GM18517 (cell line): ENCODE measurements at regions not wholly inside any gene's neighbourhood (a gene's known extent, or its start where the extent isn't known, plus 50 kb on each side); places are given as distances from the start of the nearest gene placed in this dataset.
A peak's percentile ranks its signal among the peaks of the same experiment; 100 is the strongest.

Experiments
- ATAC-seq: cut with Tn5 transposase; IDR thresholded peaks from one replicate; pipeline ENCODE4 v1.9.1; 2021; ENCODE audit warnings: mild to moderate bottlenecking, moderate library complexity; ENCODE audit not compliant: unreplicated experiment

GRCh38 chr13:62625214-62625881 is 1209.7 kb upstream of the PCDH20 start:
- ATAC-seq: no peak

DNA sequence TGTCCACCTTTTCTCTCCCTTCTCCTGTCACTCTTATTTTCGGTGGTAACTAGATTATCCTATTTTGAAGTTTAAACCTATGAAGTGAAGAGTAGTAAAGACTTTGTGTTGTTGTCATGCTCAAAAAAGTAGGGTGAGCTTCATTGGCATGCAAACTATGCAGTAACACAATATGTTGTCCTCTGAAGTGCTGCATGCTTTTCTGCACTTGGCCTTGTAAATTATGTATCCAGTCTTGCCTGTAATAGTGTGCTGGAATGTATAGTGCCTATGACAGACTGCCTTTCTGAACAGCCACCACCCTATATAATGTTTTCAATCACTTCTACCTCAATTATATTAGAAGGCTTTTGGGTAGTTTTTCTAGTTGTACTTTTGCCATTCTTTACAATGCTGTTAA is 1198.2 kb upstream of the PCDH20 start:
- no peak for ATAC-seq

DNA sequence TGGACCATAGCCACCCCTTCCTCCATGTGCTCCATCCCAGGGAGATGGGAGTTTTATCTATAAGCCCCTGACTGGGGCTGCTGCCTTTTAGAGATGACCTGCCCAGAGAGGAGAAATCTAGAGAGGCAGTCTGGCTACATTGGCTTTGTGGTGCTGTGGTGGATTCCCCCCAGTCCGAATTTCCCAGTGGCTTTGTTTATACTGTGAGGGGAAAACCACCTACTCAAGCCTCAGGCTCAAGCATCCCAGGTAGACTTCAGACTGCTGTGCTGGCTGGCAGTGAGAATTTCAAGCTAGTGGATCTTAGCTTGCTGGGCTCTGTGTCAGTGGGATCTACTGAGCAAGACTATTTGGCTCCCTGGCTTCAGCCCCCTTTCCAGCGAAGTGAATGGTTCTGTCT is 1195.7 kb upstream of the PCDH20 start:
- no peak for ATAC-seq

DNA sequence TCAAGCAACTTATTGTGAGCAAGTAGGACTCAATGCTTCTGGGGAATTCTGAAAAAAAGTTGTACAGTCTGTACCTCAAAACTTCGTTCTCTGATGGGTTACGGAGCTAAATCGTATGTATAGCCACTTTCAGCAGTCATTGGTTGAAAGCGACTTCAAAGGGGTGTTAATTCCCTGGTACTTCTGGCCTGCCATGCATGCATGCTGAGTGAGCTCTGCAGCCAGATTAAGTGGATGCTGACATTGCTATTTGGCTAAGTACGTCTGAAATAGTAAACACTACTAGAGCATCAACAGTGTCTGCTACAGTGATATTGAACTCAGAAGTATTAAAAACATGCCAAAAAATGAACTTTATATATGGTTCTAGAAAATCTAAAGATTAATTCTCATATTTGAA is 1183.1 kb upstream of the PCDH20 start:
- ATAC-seq: no peak

GRCh38 chr13:62595976-62596375 is 1180.3 kb upstream of the PCDH20 start:
- no peak for ATAC-seq

DNA sequence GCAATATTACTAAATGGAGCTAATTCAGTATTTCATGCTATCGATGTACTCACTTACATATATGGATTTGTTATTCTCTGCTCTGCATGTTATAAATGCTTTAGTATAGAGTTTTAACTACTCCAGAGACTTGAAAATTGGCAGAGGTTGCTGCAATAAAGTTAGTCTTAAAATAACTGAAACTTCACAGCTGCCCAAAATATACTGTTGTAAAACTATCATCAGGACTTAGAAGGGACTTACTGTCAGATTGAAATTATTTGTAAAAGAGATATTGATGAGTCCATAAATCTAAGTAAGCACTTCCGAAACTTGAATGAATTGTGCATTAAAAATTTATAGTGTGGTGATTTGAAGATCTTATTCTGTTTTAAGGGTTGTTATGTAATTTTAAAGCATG is 1178.2 kb upstream of the PCDH20 start:
- ATAC-seq: no peak

DNA sequence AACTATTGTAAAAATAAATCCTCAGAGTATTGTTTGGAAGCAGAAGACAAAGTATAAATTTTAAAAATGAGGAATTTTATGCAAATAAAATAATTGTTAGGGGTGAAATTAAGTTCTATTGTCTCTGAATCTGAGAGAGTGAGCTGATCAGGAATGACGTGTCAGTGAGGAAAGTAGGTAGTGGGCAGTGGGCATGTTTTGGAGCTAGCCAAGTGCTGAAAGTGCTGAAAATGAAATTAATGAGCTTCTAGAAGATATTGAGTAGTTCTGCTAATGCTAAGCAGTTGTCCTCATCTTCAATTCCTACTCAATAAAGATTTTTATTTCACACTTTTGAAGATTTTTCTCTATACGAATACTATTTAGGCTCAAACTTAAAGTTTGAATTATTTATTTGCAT is 1167.8 kb upstream of the PCDH20 start:
- no peak for ATAC-seq

GRCh38 chr13:62578402-62578801 is 1162.8 kb upstream of the PCDH20 start:
- ATAC-seq: no peak

- no peak for ATAC-seq
These were observed 1149.1 kb upstream of the PCDH20 start for GRCh38 chr13:62564770-62565169.

GRCh38 chr13:62563251-62563650 is 1147.6 kb upstream of the PCDH20 start:
- no peak for ATAC-seq

DNA sequence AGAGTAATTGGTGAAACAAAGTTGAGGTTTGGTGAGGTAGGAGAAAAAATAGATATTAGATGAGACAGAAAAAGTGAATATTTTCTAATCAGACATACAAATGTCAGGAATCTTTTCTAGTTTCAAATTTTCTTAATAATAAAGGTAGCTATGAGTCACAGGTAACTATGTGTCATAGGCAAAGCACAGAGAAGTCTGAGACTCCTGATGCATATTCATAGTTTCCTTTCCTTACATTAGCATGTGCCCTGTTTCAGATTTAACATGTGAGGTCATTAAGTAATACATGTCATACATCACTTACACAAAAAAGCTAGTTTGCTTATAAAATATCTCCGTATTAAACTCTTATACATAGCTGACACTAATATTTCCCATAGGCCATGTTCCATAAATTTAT is 1141.3 kb upstream of the PCDH20 start:
- ATAC-seq: no peak

DNA sequence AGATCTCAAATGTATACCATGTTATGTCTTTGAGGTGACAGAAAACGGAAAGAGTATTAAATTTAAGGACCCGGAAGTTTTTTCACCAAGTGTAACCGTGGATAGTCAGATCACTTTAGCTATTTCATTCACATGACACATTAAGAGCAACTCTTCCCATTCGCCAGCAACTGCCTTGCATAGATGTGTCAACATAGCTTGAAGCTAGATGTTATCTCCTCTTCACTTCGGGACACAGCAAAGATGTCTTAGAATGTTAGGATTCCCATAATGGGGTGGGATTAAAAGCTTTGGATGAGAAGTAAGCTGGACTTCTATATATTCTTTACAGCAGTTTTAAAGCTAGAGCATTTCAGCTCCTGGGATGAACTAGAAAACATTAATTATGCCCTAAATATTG is 1135.9 kb upstream of the PCDH20 start:
- no peak for ATAC-seq

DNA sequence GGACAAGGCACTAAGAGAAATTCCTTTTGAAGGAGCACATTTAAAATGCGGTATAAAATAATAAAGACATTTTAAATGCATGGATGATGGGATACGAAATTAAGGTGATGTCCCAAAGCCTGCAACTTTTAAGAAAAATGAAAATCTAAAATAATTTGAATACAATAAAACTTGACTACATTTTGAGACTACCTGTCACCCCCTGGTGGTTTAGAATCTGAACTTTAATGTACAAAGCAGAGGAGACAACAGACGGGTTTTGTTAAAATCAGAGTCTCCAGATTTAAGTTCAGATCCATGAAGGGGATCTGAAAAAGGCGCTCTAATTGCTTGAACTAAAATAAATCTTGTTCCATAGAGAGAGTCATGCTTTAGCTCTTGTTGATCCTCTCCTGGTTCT is 1129.3 kb upstream of the PCDH20 start:
- no peak for ATAC-seq

- no peak for ATAC-seq
These were observed 1121.9 kb upstream of the PCDH20 start for GRCh38 chr13:62537593-62537992.

DNA sequence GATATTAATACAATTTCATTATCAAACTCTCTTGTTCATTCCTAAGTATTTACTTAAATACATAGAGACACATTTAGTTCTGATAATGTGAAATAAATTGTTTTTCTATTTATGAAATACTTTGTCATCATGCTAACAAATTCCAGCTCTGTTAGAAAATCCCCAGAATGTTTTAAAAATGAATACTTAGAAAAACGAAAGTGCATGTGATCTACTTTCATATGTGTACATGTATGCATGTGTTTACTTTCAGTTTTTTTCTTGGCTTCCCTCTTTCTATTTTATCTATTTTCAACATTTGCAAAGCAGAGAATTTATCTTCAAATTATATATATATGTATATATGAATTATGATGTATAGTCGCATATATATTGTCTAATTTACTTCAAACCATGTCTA is 1110.0 kb upstream of the PCDH20 start:
- no peak for ATAC-seq

DNA sequence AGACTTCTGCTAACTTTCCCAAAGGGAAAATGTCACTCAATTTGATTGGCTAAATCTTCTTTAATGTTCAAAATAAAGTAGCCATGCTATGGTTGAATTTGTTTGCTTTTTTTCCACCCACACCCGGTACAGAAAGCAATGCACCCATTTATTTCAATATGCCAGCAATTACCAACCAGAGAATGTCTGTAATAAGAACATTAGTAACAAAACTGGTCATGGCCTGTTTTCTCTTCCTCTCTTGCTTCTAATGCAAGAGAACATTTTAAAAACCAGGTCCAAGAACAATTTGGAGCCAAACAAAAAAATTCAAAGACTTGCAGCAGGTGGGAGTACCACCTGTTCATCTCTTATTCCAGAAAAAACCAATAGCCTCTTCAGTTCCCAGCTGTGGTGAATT is 1108.8 kb upstream of the PCDH20 start:
- peak; percentile 33 for ATAC-seq

GRCh38 chr13:62524061-62524460 is 1108.4 kb upstream of the PCDH20 start:
- ATAC-seq: peak; percentile 65

DNA sequence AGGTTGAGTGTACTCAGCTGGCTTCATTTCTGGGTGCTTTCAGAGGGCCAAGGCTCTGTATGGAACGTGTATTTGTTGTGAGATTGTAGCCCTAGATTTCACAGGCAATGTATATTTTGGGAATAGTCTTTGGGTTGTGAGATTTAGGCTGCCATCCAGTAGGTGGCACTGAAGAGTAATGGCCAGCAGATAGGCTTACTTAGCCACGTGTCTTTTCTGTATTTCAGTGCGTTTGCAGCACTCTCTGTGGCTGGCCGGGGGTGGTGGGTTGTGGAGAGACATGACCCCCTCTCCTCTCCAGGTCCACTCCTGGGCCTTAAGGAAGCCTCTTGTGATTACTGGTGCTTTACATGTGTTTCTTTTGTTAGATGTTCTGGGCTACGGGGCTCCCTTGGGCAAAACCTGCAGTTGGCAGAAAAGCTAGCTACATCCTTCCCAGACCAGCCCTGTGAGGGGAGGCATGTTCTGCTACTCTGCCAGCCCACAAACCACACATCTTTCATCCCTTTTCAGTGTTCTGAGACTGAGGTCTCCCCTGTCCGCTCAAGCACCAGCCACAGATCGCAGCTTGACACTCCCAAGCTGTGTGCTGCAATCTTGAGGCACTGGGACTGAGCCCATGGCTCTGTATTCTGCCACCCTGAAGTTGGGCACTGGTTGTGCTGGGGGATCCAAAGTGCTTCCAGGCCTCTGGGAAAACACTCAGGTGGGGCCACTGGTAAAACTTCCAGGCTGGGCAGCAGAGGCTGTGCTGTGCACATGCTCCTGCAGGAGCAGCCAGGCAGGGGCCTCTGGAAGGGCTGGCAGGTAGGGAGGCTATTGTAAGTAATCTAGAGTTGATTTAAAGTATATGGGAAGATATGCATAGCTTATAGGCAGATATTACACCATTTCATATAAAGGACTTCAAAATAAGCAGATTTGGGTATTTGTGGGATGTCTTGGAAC is 1096.8 kb upstream of the PCDH20 start:
- ATAC-seq: peak; percentile 94

DNA sequence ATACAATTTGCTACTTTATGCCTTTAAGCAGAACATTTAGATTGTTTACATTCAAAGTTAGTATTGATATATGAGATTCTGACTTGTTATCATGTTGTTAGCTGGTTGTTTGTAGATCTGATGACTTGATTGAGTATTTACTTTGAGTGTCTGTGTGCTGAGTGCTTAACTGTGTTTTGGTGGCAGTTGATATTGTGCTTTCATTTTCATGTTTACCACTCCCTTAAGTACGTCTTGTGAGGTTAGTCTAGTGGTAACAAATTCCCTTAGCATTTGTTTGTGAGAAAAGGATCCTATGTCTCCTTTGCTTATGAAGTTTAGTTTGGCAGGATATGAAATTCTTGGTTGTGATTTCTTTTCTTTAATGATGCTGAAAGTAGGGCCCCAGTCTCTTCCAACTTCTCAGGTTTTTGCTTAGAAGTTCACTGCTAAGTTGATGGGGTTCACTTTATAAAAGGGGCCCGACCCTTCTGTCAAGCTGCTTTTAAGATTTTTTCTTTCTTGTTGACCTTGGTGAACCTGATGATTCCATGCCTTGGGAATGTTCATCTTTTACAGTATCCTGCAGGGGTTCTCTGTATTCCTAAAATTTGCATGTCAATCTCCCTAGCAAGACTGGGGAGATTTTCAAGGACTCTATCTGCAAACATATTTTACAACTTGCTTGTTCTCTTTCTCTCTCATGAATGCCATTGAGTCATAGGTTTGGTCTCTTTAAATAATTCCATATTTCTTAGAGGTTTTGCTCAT is 1095.4 kb upstream of the PCDH20 start:
- ATAC-seq: no peak

- no peak for ATAC-seq
These were observed 1086.9 kb upstream of the PCDH20 start for GRCh38 chr13:62502588-62502987.

GRCh38 chr13:62489731-62490130 is 1074.1 kb upstream of the PCDH20 start:
- no peak for ATAC-seq

DNA sequence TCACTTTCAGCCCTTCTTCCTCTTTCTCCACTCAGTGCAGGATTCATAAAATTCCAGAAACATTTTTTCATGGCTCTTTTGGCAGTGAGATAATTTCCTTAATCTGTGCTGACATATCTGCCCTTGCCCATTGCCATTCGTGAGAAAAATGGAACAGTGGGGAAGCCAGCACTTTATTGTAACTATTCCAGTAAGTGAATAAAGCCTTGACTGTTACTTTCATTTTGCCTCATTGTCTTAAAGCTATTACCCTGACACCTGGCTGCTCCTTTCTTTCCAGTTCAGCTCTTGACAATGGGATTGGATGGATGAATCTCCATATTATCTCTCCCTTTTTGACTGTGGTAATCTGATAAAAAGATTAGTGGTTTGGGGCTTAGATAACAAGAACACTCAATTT is 1068.1 kb upstream of the PCDH20 start:
- no peak for ATAC-seq
